ENCODE measurements at regions not wholly inside any gene's neighbourhood (a gene's known extent, or its start where the extent isn't known, plus 50 kb on each side); places are given as distances from the start of the nearest gene placed in this dataset.

DNA sequence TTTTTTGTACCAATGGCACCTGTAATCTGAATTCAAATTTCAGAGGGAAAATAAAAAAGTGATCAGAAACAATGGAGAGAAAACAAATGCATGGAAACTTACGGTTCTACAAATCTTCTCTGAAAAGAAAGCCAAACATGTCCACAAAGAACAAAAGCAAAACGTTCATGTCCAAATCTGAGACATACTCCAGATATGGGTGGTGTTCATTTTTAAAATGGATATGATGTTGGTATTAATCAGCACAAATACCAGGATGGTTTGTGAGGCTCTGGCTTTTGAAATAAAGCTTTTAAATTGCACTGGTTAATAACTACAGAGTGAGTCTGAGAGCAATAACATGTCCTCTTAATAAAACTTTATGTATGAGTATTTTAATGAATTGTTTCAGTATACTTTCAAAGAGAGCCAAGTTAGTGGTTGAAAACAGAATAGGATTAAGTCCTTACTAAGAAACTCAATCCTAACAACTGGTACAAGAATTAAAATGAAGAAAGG lies 366.4 kb downstream of the INHBA start:
- H3K4me3 ChIP-seq: no peak overlapping the region
- ATAC-seq: no peak
- intact Hi-C loops (cut with DNase I): no loop called here

DNA sequence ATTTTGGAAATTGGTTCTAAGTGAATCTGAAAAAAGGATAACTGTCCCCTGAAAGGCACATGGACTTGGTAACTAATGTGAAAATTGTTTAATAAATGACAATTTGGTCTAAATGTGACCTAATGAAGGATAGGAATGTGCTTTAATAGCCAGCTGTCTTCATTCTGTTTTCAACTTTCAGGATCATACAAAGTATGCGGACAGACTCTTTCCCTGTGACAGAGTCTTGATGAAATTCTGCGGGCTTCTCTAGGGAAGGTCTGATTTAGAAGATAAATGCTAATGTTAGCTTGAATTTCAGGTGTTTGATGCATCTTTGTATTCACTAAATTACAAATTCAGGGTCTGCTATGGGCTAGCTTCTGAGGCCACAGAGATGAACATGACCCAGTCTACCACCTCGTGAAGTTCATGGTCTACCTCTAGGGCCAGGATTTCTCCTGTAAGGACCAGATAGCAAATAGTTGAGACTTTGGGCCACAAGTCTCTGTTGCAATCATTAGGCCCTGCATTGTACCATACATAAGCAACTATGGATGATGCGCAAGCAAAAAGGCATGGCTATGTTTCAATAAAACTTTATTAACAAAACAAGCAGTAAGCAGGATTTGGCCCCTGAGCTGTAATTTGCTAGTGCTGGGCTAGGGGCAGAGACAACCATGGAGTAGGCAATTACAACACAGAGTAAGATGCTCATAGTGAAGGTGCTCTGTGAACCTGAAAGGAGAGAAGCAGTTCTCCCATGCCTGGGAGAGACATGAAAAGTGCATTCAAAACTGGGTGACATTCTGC lies 368.6 kb downstream of the INHBA start:
- DNase-seq (no peak), ATAC-seq (no peak)
- Histone ChIP-seq H3K27me3 (no peaks in the 10 kb centered on the region), H3K27ac (no peak overlapping the region), H3K36me3 (no peaks in the 10 kb centered on the region), H3K4me1 (no peaks in the 10 kb centered on the region), H3K4me3 (no peak overlapping the region), H3K9me3 (no peaks in the 10 kb centered on the region)
- intact Hi-C loops (cut with DNase I): no loop called here
- TF ChIP-seq, protein P1, sequence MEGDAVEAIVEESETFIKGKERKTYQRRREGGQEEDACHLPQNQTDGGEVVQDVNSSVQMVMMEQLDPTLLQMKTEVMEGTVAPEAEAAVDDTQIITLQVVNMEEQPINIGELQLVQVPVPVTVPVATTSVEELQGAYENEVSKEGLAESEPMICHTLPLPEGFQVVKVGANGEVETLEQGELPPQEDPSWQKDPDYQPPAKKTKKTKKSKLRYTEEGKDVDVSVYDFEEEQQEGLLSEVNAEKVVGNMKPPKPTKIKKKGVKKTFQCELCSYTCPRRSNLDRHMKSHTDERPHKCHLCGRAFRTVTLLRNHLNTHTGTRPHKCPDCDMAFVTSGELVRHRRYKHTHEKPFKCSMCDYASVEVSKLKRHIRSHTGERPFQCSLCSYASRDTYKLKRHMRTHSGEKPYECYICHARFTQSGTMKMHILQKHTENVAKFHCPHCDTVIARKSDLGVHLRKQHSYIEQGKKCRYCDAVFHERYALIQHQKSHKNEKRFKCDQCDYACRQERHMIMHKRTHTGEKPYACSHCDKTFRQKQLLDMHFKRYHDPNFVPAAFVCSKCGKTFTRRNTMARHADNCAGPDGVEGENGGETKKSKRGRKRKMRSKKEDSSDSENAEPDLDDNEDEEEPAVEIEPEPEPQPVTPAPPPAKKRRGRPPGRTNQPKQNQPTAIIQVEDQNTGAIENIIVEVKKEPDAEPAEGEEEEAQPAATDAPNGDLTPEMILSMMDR (IDR thresholded peaks at IDR 0.05): no peak

More for the DNA sequence above, 366.4 kb downstream of the INHBA start:
- no peaks in the 10 kb centered on the region for H3K36me3 ChIP-seq
- TF ChIP-seq, protein P1 (IDR thresholded peaks at IDR 0.05): no peak
- no peak for DNase-seq
- H3K9me3 ChIP-seq: no peaks in the 10 kb centered on the region
- H3K4me1 ChIP-seq: no peaks in the 10 kb centered on the region
- no peaks in the 10 kb centered on the region for H3K27me3 ChIP-seq
- H3K27ac ChIP-seq: no peak overlapping the region

DNA sequence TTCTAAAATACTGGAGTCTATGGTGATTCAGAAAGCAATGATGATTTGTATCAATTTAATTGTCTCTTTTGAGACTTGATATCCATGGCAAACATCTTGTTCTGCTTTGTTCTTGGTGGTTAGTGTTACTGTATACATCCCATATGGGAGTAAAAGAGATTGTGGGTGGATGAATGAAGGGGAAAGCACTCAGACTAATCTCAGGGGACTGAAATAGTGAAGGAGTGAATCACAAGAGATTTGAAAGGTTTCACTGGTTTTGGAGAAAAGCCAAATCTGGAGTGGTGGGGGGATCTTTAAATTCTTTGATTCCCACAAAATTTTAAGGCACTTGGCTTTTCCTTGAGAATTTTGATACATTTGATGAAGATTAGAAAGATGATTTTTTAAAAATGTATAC lies 369.4 kb downstream of the INHBA start:
- DNase-seq: no peak
- Histone ChIP-seq H3K27ac (no peak overlapping the region), H3K4me1 (no peaks in the 10 kb centered on the region), H3K9me3 (no peaks in the 10 kb centered on the region), H3K4me3 (no peak overlapping the region), H3K36me3 (no peaks in the 10 kb centered on the region), H3K27me3 (no peaks in the 10 kb centered on the region)
- intact Hi-C loops (cut with DNase I): no loop called here
- no peak for ATAC-seq
- TF ChIP-seq, protein P1 (IDR thresholded peaks at IDR 0.05): no peak

DNA sequence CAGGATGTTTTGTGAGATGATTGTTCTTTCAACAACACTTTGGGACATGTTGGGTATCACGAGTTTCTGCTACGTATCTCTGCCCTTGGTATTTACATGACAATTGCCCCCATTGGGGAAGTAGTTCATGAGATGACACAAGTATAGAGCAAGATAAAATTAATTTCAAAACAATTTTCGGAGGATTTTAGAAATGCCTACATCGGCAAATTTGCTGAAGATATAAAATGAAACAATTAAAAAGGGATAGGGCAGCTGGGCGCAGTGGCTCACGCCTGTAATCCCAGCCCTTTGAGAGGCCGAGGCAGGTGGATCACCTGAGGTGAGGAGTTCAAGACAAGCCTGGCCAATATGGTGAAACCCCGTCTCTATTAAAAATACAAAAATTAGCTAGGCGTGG lies 371.7 kb downstream of the INHBA start:
- TF ChIP-seq, protein P1 (IDR thresholded peaks at IDR 0.05): no peak
- H3K9me3 ChIP-seq: no peaks in the 10 kb centered on the region
- H3K36me3 ChIP-seq: no peaks in the 10 kb centered on the region
- H3K4me3 ChIP-seq: no peak overlapping the region
- no peak for DNase-seq
- no peak for ATAC-seq
- intact Hi-C loops (cut with DNase I): no loop called here
- no peak overlapping the region for H3K27ac ChIP-seq
- no peaks in the 10 kb centered on the region for H3K27me3 ChIP-seq
- H3K4me1 ChIP-seq: no peaks in the 10 kb centered on the region

DNA sequence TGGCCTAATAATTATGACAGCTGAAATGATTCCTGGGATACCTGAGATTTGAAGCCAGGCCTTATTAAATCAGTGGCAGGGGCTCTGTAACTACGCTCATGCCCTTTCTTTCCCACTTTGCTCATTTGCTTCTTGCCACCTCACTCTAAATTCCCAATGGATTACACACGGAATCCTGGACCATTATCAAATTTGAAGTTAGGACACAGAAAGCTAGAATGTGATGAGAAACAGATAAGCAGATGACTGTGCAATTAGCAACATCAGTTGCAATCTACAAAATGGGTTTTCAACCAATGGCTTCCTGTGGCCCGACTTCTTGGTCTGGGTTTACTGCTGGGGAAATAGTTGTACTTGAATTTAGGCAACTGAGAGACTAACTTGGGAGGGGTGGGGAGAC lies 374.3 kb downstream of the INHBA start:
- Histone ChIP-seq H3K27ac (no peak overlapping the region), H3K36me3 (no peaks in the 10 kb centered on the region), H3K9me3 (no peaks in the 10 kb centered on the region), H3K4me3 (no peak overlapping the region), H3K4me1 (no peaks in the 10 kb centered on the region), H3K27me3 (no peaks in the 10 kb centered on the region)
- DNase-seq: no peak
- ATAC-seq: no peak
- intact Hi-C loops (cut with DNase I): no loop called here
- TF ChIP-seq, protein P1 (IDR thresholded peaks at IDR 0.05): no peak
